OCI-LY7 (cell line): ENCODE measurements at regions not wholly inside any gene's neighbourhood (a gene's known extent, or its start where the extent isn't known, plus 50 kb on each side); places are given as distances from the start of the nearest gene placed in this dataset.

Experiments used
- CTCF ChIP-seq: fragments of 200-600 bp; sonication (generic); conservative IDR thresholded peaks from 2 replicates; pipeline ENCODE4 v1.5.1; 2014; ENCODE audit warnings: mild to moderate bottlenecking, antibody characterized with exemption, low read length, moderate library complexity, mixed read lengths
- EZH2phosphoT487 ChIP-seq: fragments of 200-600 bp; sonication (generic); IDR thresholded peaks from 2 replicates; pipeline ENCODE4 v1.6.1; 2018; ENCODE audit warnings: low read depth, borderline replicate concordance, mild to moderate bottlenecking, mixed run types, antibody characterized with exemption, low read length, moderate library complexity, mixed read lengths

GRCh38 chrY:19076846-19077697 is 303.5 kb upstream of the HSFY2 start:
- no peak for TF ChIP-seq CTCF
- no peak for TF ChIP-seq EZH2phosphoT487
